ENCODE measurements at regions not wholly inside any gene's neighbourhood (a gene's known extent, or its start where the extent isn't known, plus 50 kb on each side); places are given as distances from the start of the nearest gene placed in this dataset.
"Not testable (repeated sequence)": the region's sequence is repeated elsewhere in the genome, so short reads cannot be mapped to it uniquely, and the experiment has no call there.

DNA sequence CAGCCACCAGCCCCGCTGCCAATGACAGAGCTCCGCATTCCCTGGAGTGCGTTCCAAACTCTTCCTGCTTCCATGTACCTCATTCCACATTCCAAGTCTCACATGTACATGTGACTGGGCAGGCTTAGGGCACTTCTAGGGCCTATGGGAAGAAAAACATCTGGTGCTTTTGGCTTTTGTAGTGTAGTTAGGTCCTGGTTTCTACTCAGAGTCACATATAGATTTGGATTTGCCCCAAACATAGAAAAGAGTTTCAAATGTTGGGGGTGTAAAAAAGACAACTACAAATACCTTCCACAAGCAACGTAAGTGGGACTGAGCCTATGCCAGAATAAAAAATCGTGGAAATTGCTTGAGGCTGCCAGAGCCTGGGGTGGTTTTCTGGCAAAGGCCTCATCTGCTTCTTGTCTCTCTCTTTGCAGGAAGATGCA, 84.1 kb downstream of the ZNF467 start:
- H3K27ac Mint-ChIP-seq: no peak overlapping the region
- DNase-seq: no peak
- H3K27me3 Mint-ChIP-seq: peaks cover 65% of the 10 kb centered on the region
- no peak overlapping the region for H3K4me3 Mint-ChIP-seq
- H3K9me3 Mint-ChIP-seq: no peaks in the 10 kb centered on the region
- no peaks in the 10 kb centered on the region for H3K36me3 Mint-ChIP-seq (ENCODE audit: low read depth)
- peaks cover 4% of the 10 kb centered on the region for H3K4me1 Mint-ChIP-seq (ENCODE audit: low read depth)

DNA sequence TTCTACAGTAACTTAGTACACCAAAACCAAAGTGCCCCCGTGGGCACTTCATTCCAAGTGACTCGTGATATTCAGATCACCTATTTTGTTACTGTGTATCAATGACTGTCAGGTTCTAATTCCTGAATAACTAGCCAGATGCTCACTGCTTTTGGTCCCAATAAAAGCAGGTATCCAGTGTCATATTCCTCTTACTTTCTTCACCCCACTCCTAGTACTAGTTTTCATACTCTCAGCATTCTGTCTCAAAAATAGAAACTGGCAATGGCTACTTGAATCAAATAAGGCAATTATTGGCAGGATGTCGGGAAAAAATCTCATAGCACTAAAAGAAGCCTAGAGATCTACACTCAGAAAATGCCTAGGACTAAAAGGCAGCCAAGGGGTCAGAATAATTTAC, 84.6 kb downstream of the ZNF467 start:
- peaks cover 64% of the 10 kb centered on the region for H3K27me3 Mint-ChIP-seq
- H3K27ac Mint-ChIP-seq: no peak overlapping the region
- H3K9me3 Mint-ChIP-seq: no peaks in the 10 kb centered on the region
- no peak overlapping the region for H3K4me3 Mint-ChIP-seq
- H3K36me3 Mint-ChIP-seq (ENCODE audit: low read depth): no peaks in the 10 kb centered on the region
- peaks cover 4% of the 10 kb centered on the region for H3K4me1 Mint-ChIP-seq (ENCODE audit: low read depth)
- DNase-seq: no peak

DNA sequence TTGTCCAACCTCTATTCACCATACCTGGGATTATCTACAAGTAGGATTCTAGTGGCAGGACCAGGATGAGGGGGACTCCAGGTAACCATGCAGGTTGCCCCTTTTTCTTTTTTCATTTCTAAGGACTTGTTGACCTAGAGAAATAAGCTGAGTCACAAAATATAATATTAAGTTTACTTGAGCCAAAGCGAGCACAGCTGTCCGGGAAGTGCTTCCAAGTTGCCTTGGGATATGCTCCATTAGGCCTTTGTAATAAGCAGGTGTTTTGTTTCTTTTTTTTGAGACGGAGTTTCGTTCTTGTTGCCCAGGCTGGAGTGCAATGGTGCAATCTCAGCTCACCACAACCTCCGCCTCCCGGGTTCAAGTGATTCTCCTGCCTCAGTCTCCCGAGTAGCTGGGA, 85.6 kb downstream of the ZNF467 start:
- H3K36me3 Mint-ChIP-seq (ENCODE audit: low read depth); H3K4me1 Mint-ChIP-seq (ENCODE audit: low read depth); H3K27ac Mint-ChIP-seq; DNase-seq; H3K4me3 Mint-ChIP-seq; H3K9me3 Mint-ChIP-seq: not testable (repeated sequence)
- H3K27me3 Mint-ChIP-seq: peaks cover 54% of the 10 kb centered on the region

DNA sequence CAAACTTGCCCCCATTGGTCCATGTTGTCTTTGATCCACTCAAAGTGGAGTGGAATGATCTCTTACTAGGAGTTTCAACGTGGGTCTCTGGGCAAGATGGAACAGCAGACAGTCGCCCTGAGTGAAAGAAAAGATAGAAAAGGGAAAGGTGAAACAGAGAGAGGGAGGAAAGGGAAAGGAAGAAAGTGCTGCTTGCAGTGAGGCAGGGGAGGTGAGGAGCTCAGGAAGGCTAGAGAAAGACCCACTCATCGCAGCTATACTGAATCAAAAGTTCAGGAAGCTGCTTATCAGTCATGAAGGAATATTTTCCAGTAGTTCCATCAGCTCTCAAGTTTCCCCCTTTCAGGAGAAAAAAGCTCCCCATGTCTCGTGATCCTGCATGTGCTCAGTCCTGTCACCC, 86.9 kb downstream of the ZNF467 start:
- Mint-ChIP-seq H3K4me1 (ENCODE audit: low read depth) (no peaks in the 10 kb centered on the region), H3K4me3 (no peak overlapping the region)
- DNase-seq: no peak

DNA sequence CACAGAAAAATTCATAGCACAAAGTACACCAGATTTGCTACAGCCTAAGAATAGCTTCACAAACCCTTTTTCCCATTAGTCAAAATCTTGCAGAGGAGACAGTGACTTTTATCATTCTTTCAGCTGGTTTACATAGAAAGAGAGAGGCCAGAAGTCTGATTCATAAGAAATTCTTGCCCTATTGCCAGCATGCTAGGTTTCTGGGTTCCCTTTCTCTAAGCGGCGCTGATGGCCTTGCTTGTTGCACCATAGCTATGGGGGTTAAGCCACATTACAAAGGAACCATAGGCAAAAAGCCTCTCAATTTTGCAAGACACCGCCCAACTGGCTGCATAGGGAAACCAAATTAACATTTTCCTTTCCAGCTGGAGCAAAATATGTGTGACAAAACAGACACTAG, 87.4 kb downstream of the ZNF467 start:
- Mint-ChIP-seq H3K36me3 (ENCODE audit: low read depth) (no peaks in the 10 kb centered on the region), H3K9me3 (peaks cover under 1% of the 10 kb centered on the region), H3K4me3 (no peak overlapping the region), H3K27me3 (peaks cover 53% of the 10 kb centered on the region), H3K27ac (no peak overlapping the region), H3K4me1 (ENCODE audit: low read depth) (no peaks in the 10 kb centered on the region)
- no peak for DNase-seq

More for the DNA sequence above, 86.9 kb downstream of the ZNF467 start:
- no peaks in the 10 kb centered on the region for H3K9me3 Mint-ChIP-seq
- H3K36me3 Mint-ChIP-seq (ENCODE audit: low read depth): no peaks in the 10 kb centered on the region
- no peak overlapping the region for H3K27ac Mint-ChIP-seq
- peaks cover 55% of the 10 kb centered on the region for H3K27me3 Mint-ChIP-seq

DNA sequence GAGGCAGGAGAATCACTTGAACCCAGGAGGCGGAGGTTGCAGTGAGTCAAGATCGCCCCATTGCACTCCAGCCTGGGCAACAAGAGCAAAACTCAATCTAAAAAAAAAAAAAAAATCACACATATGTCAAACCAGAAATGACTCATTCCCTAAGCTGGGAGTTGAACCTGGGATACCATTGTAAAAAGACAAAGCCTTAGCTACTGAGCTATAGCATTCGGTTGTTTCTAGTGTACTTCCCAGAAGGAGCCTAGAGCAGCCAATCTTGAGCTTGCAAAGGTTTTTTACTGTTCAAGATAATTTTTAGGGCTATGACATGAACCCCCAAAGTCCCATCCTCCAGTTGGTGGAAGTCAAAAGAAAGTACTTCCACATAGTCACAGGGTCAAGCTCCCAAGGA, 87.9 kb downstream of the ZNF467 start:
- peaks cover 6% of the 10 kb centered on the region for H3K9me3 Mint-ChIP-seq
- H3K4me1 Mint-ChIP-seq (ENCODE audit: low read depth): no peaks in the 10 kb centered on the region
- peaks cover 53% of the 10 kb centered on the region for H3K27me3 Mint-ChIP-seq

DNA sequence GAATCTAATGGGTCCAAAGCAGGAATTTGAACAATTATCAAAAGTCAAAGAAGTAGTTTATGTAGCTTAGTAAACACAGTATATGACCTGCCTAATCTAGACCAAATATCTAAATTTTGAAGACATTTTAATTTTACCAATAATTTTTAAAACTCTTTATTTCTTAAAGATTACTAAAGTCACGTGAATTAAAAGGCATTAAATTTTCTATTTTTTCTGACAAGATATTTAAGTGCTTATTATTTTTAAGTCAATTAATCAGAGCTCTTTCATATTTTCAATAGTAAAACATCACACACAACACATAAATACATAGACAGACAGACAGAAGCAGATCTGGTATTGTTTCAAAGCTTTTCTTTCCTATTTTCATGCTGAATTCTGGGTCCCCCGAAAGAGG, 89.5 kb downstream of the ZNF467 start:
- H3K27ac Mint-ChIP-seq: no peak overlapping the region
- no peak for DNase-seq
- no peaks in the 10 kb centered on the region for H3K4me1 Mint-ChIP-seq (ENCODE audit: low read depth)
- H3K36me3 Mint-ChIP-seq (ENCODE audit: low read depth): no peaks in the 10 kb centered on the region
- H3K9me3 Mint-ChIP-seq: peaks cover 7% of the 10 kb centered on the region
- no peak overlapping the region for H3K4me3 Mint-ChIP-seq
- H3K27me3 Mint-ChIP-seq: peaks cover 51% of the 10 kb centered on the region

More for the DNA sequence above, 87.9 kb downstream of the ZNF467 start:
- DNase-seq: no peak
- Mint-ChIP-seq H3K36me3 (ENCODE audit: low read depth) (no peaks in the 10 kb centered on the region), H3K27ac (no peak overlapping the region), H3K4me3 (no peak overlapping the region)

DNA sequence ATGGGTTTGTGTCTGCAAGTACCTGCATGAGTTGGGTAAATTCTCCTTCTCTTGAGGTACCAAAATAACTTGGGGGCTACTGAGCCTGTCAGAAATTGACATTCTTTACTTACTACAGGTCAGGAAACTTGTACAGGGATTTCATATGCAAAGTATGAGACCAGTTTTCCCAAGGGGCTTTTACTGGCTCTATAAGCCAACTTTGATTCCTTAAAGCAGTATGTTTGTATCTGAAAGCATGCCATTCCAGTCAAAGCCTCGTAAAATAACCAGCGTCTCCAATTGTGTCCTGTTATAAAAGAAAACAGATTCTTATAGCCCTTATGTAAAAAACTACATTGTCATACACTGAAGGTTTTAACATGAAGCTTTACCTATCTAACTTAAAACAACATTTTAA, 90.2 kb downstream of the ZNF467 start:
- H3K4me3 Mint-ChIP-seq: no peak overlapping the region
- no peak overlapping the region for H3K27ac Mint-ChIP-seq
- peaks cover 48% of the 10 kb centered on the region for H3K27me3 Mint-ChIP-seq
- no peaks in the 10 kb centered on the region for H3K36me3 Mint-ChIP-seq (ENCODE audit: low read depth)
- H3K9me3 Mint-ChIP-seq: peaks cover 7% of the 10 kb centered on the region
- no peak for DNase-seq
- H3K4me1 Mint-ChIP-seq (ENCODE audit: low read depth): no peaks in the 10 kb centered on the region

DNA sequence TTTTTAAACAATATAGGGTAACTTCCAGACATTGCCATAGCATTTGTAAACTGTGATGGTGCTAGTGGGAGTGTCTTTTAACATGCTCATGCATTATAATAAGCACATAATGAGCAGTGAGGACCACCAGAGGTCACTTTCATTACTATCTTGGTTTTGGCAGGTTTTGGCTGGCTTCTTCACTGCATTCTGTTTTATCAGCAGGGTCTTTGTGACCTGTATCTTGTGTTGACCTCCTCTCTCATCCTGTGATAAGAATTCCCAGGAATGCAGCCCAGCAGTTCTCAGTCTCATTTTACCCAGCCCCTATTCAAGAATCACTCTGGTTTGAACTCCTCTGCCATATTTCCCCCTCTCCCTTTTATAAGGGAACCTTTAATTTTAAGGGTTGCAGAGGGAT, 91.3 kb downstream of the ZNF467 start:
- Mint-ChIP-seq H3K27ac (no peak overlapping the region), H3K9me3 (peaks cover 7% of the 10 kb centered on the region), H3K4me1 (ENCODE audit: low read depth) (no peaks in the 10 kb centered on the region), H3K27me3 (peaks cover 48% of the 10 kb centered on the region), H3K4me3 (no peak overlapping the region), H3K36me3 (ENCODE audit: low read depth) (no peaks in the 10 kb centered on the region)
- DNase-seq: no peak

DNA sequence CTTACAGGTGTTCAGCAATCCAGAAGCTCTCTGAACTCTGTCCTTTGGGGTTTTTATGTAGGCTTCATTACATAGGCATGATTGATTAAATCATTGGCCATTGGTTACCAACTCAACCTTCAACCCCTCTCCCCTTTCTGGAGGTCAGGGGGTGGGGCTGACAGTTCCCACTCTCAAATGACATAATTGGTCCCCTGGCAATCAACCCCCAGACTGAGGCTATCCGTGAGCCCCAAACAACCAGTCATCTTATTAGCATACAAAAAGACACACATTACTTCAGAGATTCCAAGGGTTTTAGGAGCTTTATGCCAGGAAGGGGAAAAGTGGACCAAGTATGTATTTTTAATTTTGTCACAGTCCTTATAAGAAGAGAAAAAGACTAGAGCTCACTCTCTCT, 92.1 kb downstream of the ZNF467 start:
- no peaks in the 10 kb centered on the region for H3K36me3 Mint-ChIP-seq (ENCODE audit: low read depth)

DNA sequence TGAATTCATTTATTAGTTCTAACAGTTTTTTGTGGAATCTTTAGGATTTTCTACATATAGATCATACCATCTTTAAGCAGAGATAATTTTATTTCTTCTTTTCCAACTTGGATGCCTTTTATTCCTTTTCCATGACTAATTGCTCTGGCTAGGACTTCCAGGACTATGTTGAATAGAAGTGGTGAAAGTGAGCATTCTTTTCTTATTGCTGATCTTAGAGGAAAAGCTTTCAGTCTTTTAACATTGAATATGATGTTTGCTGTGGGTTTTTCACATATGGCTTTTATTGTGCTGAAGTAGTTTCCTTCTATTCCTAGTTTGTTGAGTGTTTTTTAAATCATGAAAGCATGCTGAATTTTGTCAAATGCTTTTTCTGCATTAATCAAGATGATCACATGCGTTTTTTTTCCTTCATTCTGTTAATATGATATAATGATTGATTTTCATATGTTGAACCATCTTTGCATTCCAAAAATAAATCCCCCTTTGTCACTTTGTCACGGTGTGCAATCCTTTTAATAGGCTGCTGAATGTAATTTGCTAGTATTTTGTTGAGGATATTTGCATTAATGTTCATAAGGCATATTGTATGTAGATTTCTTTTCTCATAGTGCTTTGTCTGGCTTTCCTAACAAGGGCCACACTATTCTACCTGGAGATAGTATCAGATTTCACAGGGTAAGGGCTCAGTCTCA, 92.9 kb downstream of the ZNF467 start:
- no peak overlapping the region for H3K27ac Mint-ChIP-seq
- H3K9me3 Mint-ChIP-seq: peaks cover 7% of the 10 kb centered on the region
- no peaks in the 10 kb centered on the region for H3K4me1 Mint-ChIP-seq (ENCODE audit: low read depth)
- no peaks in the 10 kb centered on the region for H3K36me3 Mint-ChIP-seq (ENCODE audit: low read depth)
- H3K27me3 Mint-ChIP-seq: peaks cover 43% of the 10 kb centered on the region
- H3K4me3 Mint-ChIP-seq: no peak overlapping the region
- DNase-seq: no peak

More for the DNA sequence above, 92.1 kb downstream of the ZNF467 start:
- H3K4me1 Mint-ChIP-seq (ENCODE audit: low read depth): no peaks in the 10 kb centered on the region
- H3K9me3 Mint-ChIP-seq: peaks cover 7% of the 10 kb centered on the region
- DNase-seq: no peak
- H3K4me3 Mint-ChIP-seq: no peak overlapping the region
- no peak overlapping the region for H3K27ac Mint-ChIP-seq
- H3K27me3 Mint-ChIP-seq: peaks cover 44% of the 10 kb centered on the region

DNA sequence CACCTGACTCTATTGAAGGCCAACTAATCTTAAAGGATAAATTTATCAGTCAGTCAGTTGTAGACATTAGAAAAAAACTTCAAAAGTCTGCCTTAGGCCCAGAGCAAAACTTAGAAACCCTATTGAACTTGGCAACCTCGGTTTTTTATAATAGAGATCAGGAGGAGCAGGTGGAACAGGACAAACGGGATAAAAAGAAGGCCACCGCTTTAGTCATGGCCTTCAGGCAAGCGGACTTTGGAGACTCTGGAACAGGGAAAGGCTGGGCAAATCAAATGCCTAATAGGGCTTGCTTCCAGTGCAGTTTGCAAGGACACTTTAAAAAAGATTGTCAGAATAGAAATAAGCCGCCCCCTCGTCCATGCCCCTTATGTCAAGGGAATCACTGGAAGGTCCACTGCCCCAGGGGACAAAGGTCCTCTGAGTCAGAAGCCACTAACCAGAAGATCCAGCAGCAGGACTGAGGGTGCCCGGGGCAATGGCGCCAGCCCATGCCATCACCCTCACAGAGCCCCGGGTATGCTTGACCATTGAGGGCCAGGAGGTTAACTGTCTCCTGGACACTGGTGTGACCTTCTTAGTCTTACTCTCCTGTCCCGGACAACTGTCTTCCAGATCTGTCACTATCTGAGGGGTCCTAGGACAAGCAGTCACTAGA, 98.5 kb downstream of the ZNF467 start:
- not testable (repeated sequence) for H3K4me1 Mint-ChIP-seq (ENCODE audit: low read depth); H3K27ac Mint-ChIP-seq; H3K36me3 Mint-ChIP-seq (ENCODE audit: low read depth); H3K4me3 Mint-ChIP-seq; DNase-seq; H3K9me3 Mint-ChIP-seq
- peaks cover 60% of the 10 kb centered on the region for H3K27me3 Mint-ChIP-seq

DNA sequence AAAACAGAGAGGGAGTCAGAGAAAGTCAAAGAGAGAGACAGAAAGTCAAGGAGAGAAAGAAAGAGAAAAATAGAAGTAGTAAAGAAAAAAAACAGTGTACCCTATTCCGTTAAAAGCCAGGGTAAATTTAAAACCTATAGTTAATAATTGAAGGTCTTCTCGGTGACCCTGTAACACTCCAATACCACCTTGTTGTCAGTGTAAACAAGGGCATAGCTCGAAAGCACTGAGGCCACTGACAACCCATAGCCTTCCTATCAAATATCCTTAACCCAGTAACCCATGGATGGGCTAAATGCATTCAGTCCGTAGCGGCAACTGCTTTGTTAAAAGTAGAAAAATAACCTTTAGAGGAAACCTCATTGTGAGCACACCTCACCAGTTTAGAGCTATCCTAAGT, 100.4 kb downstream of the ZNF467 start:
- no peak overlapping the region for H3K4me3 Mint-ChIP-seq
- no peaks in the 10 kb centered on the region for H3K4me1 Mint-ChIP-seq (ENCODE audit: low read depth)
- no peaks in the 10 kb centered on the region for H3K36me3 Mint-ChIP-seq (ENCODE audit: low read depth)
- peaks cover 51% of the 10 kb centered on the region for H3K27me3 Mint-ChIP-seq
- DNase-seq: no peak
- H3K27ac Mint-ChIP-seq: no peak overlapping the region
- H3K9me3 Mint-ChIP-seq: no peaks in the 10 kb centered on the region

DNA sequence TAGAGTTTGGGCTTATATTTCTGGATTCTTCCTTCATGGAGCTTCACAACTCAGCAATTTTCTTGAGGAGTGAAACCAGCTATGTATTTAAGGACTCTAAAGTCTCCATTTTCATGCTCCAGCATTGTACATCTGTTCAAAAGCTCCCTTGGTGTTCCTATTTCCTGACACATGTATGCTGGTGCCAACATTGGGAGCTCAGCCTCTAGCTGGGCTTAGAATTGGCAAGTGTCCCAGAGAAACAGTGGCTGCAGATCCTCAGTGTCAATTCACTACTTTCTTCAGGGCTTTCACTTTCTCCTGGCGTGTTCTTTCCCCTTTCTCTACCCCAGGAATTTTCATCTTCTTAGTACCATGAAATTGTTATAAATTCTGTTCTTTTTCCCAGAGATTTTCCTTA, 103.1 kb downstream of the ZNF467 start:
- DNase-seq: no peak
- H3K27me3 Mint-ChIP-seq: peaks cover 54% of the 10 kb centered on the region
- H3K36me3 Mint-ChIP-seq (ENCODE audit: low read depth): no peaks in the 10 kb centered on the region
- no peak overlapping the region for H3K27ac Mint-ChIP-seq
- no peaks in the 10 kb centered on the region for H3K4me1 Mint-ChIP-seq (ENCODE audit: low read depth)
- no peaks in the 10 kb centered on the region for H3K9me3 Mint-ChIP-seq
- no peak overlapping the region for H3K4me3 Mint-ChIP-seq

DNA sequence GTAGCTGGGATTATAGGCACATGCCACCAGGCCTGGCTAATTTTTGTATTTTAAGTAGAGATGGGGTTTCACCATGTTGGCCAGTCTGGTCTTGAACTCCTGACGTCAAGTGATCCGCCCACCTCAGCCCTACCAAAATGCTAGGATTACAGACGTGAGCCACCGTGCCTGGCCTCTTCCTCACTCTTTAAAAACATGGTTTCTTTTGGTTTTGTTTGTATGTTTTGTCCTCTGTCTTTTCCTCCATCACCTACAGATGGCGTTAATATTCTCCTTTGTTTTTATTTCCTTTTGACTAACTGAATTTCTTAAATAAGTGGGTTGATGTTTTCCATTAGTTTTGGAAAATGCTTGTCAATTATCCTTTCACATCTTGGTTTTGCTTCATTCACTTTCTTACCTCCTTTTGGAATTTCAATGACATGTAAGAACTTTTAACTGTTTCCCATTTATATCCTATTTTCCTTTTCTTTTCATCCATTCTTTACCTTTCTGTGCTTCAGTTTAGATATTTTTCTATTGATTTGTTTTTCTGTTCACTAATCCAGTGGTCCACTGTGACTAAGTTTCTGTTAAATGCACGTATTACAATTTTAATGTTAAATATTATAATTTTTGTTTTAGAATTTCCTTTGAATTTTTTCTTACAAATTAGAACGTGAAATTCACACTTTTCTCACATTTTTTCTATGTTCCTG, 104.1 kb downstream of the ZNF467 start:
- H3K4me3 Mint-ChIP-seq: no peak overlapping the region
- peaks cover 55% of the 10 kb centered on the region for H3K27me3 Mint-ChIP-seq
- no peaks in the 10 kb centered on the region for H3K9me3 Mint-ChIP-seq
- H3K36me3 Mint-ChIP-seq (ENCODE audit: low read depth): no peaks in the 10 kb centered on the region
- H3K4me1 Mint-ChIP-seq (ENCODE audit: low read depth): no peaks in the 10 kb centered on the region
- H3K27ac Mint-ChIP-seq: no peak overlapping the region
- DNase-seq: no peak

All from activated T-cell treated with anti-CD3 and anti-CD28 coated beads, Interleukin-2, amount 50 U/mL, for 24 hours (primary cell).